ENCODE measurements at regions not wholly inside any gene's neighbourhood (a gene's known extent, or its start where the extent isn't known, plus 50 kb on each side); places are given as distances from the start of the nearest gene placed in this dataset.

DNA sequence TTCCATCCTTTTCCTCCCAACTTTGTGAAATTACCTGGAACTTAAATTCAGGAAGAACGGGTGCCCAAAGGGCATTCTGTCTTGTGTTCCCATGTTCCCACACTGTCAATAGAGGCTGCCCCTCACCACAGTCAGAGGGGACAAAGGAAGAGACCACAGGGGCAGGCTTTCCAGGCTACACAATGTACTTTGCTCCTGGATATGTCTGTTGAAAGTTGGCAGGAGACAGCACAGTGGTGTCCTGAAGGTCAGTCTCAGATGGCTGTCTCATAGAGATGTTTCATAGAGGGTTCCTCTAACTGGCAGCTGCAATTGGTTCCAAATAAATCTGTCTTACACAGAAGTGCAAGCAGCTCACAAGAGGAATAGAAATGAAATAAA, 107.8 kb upstream of the TGFBR2 start:
- no peaks in the 10 kb centered on the region for H3K9me2 ChIP-seq (ENCODE audit: insufficient read depth, low read length)
- H3K9ac ChIP-seq (ENCODE audit: low read length): no peak overlapping the region
- no peaks in the 10 kb centered on the region for H4K20me1 ChIP-seq (ENCODE audit: insufficient read depth)
- H3K79me2 ChIP-seq (replicated peaks; ENCODE audit: insufficient read depth, low read length): no peaks in the 10 kb centered on the region
- no peak overlapping the region for H3K4me2 ChIP-seq (ENCODE audit: low read length)
- no peak for TF ChIP-seq EZH2 (IDR thresholded peaks at IDR 0.05; ENCODE audit: borderline replicate concordance, insufficient read depth, low read length, poor library complexity, severe bottlenecking)
- TF ChIP-seq RAD21 (conservative IDR thresholded peaks at IDR 0.05): no peak
- TF ChIP-seq MXI1 (conservative IDR thresholded peaks at IDR 0.05; ENCODE audit: poor library complexity, severe bottlenecking): no peak
- TF ChIP-seq, protein P1, sequence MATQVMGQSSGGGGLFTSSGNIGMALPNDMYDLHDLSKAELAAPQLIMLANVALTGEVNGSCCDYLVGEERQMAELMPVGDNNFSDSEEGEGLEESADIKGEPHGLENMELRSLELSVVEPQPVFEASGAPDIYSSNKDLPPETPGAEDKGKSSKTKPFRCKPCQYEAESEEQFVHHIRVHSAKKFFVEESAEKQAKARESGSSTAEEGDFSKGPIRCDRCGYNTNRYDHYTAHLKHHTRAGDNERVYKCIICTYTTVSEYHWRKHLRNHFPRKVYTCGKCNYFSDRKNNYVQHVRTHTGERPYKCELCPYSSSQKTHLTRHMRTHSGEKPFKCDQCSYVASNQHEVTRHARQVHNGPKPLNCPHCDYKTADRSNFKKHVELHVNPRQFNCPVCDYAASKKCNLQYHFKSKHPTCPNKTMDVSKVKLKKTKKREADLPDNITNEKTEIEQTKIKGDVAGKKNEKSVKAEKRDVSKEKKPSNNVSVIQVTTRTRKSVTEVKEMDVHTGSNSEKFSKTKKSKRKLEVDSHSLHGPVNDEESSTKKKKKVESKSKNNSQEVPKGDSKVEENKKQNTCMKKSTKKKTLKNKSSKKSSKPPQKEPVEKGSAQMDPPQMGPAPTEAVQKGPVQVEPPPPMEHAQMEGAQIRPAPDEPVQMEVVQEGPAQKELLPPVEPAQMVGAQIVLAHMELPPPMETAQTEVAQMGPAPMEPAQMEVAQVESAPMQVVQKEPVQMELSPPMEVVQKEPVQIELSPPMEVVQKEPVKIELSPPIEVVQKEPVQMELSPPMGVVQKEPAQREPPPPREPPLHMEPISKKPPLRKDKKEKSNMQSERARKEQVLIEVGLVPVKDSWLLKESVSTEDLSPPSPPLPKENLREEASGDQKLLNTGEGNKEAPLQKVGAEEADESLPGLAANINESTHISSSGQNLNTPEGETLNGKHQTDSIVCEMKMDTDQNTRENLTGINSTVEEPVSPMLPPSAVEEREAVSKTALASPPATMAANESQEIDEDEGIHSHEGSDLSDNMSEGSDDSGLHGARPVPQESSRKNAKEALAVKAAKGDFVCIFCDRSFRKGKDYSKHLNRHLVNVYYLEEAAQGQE (IDR thresholded peaks at IDR 0.05; ENCODE audit: borderline replicate concordance): no peak
- no peak for TF ChIP-seq POLR2AphosphoS5 (IDR thresholded peaks at IDR 0.05)
- TF ChIP-seq, protein P2, sequence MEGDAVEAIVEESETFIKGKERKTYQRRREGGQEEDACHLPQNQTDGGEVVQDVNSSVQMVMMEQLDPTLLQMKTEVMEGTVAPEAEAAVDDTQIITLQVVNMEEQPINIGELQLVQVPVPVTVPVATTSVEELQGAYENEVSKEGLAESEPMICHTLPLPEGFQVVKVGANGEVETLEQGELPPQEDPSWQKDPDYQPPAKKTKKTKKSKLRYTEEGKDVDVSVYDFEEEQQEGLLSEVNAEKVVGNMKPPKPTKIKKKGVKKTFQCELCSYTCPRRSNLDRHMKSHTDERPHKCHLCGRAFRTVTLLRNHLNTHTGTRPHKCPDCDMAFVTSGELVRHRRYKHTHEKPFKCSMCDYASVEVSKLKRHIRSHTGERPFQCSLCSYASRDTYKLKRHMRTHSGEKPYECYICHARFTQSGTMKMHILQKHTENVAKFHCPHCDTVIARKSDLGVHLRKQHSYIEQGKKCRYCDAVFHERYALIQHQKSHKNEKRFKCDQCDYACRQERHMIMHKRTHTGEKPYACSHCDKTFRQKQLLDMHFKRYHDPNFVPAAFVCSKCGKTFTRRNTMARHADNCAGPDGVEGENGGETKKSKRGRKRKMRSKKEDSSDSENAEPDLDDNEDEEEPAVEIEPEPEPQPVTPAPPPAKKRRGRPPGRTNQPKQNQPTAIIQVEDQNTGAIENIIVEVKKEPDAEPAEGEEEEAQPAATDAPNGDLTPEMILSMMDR (IDR thresholded peaks at IDR 0.05; ENCODE audit: poor library complexity, severe bottlenecking): no peak
- TF ChIP-seq EP300 (conservative IDR thresholded peaks at IDR 0.05; ENCODE audit: poor library complexity, severe bottlenecking): no peak
- TF ChIP-seq TAF1 (IDR thresholded peaks at IDR 0.05; ENCODE audit: low read depth): no peak
- no peak for TF ChIP-seq SMC3 (conservative IDR thresholded peaks at IDR 0.05; ENCODE audit: poor library complexity)
- no peak overlapping the region for H3K27ac ChIP-seq (ENCODE audit: low read length)
- no peaks in the 10 kb centered on the region for H3K36me3 ChIP-seq (ENCODE audit: insufficient read depth, low read length)
- no peak overlapping the region for H2AFZ ChIP-seq (ENCODE audit: low read depth, low read length)
- no peaks in the 10 kb centered on the region for H3F3A ChIP-seq (ENCODE audit: insufficient read depth, low read length, poor library complexity, severe bottlenecking)
- no peak overlapping the region for H3K4me3 ChIP-seq (ENCODE audit: low read length)
- no peaks in the 10 kb centered on the region for H3K9me3 ChIP-seq (ENCODE audit: low read length)
- H3K27me3 ChIP-seq (ENCODE audit: insufficient read depth, low read depth, low read length): no peaks in the 10 kb centered on the region

DNA sequence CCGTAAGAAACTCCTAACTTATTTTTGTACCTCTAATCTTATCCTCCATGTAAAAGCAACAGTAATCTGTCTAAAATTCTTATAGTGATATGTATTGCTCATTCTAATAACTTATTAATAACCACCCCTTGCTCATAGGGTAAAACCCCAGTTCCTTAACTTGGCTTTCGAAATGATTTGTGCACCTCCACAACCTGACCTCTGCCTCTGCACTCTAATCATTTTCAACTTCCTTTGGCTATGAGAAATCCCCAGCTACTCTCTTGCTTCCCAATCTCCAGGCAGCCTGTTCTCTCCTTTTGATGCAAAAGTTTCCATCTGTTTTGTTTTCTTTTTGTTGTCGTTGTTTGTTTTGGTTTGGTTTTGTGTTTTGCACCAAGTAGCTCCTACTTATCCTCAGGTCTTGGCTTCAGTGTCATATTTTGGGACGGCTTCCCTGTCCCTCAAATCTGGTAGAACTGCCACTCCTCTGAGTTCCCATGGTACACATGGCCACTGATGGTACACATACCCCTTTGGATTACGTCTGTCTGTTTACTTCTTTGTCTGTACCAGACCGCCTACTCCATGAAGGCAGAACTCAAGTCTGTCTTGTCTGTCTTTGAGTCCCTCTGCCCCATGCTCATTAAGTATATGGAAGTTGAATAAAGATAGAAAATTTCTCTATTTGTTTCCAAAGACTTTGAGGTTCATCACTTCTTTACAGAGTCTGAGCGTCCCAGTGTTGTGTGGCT, 105.6 kb upstream of the TGFBR2 start:
- Histone ChIP-seq H3K27ac (ENCODE audit: low read length) (no peak overlapping the region), H3K9ac (ENCODE audit: low read length) (no peak overlapping the region), H3K4me2 (ENCODE audit: low read length) (no peak overlapping the region), H3K4me3 (ENCODE audit: low read length) (no peak overlapping the region), H3K9me3 (ENCODE audit: low read length) (no peaks in the 10 kb centered on the region), H3K36me3 (ENCODE audit: insufficient read depth, low read length) (no peaks in the 10 kb centered on the region), H3K27me3 (ENCODE audit: insufficient read depth, low read depth, low read length) (no peaks in the 10 kb centered on the region), H3K79me2 (replicated peaks; ENCODE audit: insufficient read depth, low read length) (no peaks in the 10 kb centered on the region), H2AFZ (ENCODE audit: low read depth, low read length) (no peak overlapping the region), H4K20me1 (ENCODE audit: insufficient read depth) (no peaks in the 10 kb centered on the region), H3K9me2 (ENCODE audit: insufficient read depth, low read length) (no peaks in the 10 kb centered on the region), H3F3A (ENCODE audit: insufficient read depth, low read length, poor library complexity, severe bottlenecking) (no peaks in the 10 kb centered on the region)
- TF ChIP-seq, protein P2 (IDR thresholded peaks at IDR 0.05; ENCODE audit: poor library complexity, severe bottlenecking): no peak
- no peak for TF ChIP-seq EZH2 (IDR thresholded peaks at IDR 0.05; ENCODE audit: borderline replicate concordance, insufficient read depth, low read length, poor library complexity, severe bottlenecking)
- TF ChIP-seq TAF1 (IDR thresholded peaks at IDR 0.05; ENCODE audit: low read depth): no peak
- TF ChIP-seq, protein P1 (IDR thresholded peaks at IDR 0.05; ENCODE audit: borderline replicate concordance): no peak
- no peak for TF ChIP-seq SMC3 (conservative IDR thresholded peaks at IDR 0.05; ENCODE audit: poor library complexity)
- no peak for TF ChIP-seq EP300 (conservative IDR thresholded peaks at IDR 0.05; ENCODE audit: poor library complexity, severe bottlenecking)
- TF ChIP-seq POLR2AphosphoS5 (IDR thresholded peaks at IDR 0.05): no peak
- TF ChIP-seq MXI1 (conservative IDR thresholded peaks at IDR 0.05; ENCODE audit: poor library complexity, severe bottlenecking): no peak
- no peak for TF ChIP-seq RAD21 (conservative IDR thresholded peaks at IDR 0.05)

All from neural cell (in vitro differentiated cells).